Brain microvascular endothelial cell (primary cell): ENCODE measurements at regions not wholly inside any gene's neighbourhood (a gene's known extent, or its start where the extent isn't known, plus 50 kb on each side); places are given as distances from the start of the nearest gene placed in this dataset.

ENCODE experiments used
- DNase-seq: peaks from one replicate; pipeline ENCODE4 v3.0.0-alpha.2; 2020
- H3K27ac ChIP-seq: fragments of 250-450 bp; sonication (Bioruptor Pico); 2 replicates; pipeline ENCODE4 v1.5.1; 2020; ENCODE audit warnings: mild to moderate bottlenecking, moderate library complexity
- H3K27me3 ChIP-seq: fragments of 250-450 bp; sonication (Bioruptor Pico); replicated peaks from 2 replicates; pipeline ENCODE4 v1.5.1; 2020; ENCODE audit warnings: mild to moderate bottlenecking
- H3K36me3 ChIP-seq: fragments of 250-450 bp; sonication (Bioruptor Pico); replicated peaks from 2 replicates; pipeline ENCODE4 v1.5.1; 2020; ENCODE audit warnings: mild to moderate bottlenecking
- H3K4me3 ChIP-seq: 2 replicates; pipeline ENCODE4 v1.5.1; 2011; ENCODE audit warnings: low read depth, mild to moderate bottlenecking, control low read depth, low read length, moderate library complexity
- in situ Hi-C: cut with HindIII; loops from 2 replicates; pipeline ENCODE4 v1.10.0; 2017; ENCODE audit warnings: low sequenced_read_pairs, low pct_ligation_motif_present
- TF ChIP-seq, protein P1 (sequence below): IDR thresholded peaks from 2 replicates; pipeline ENCODE4 v1.5.1; 2011; ENCODE audit warnings: low read depth, mild to moderate bottlenecking, moderate library complexity, low read length, control low read depth, inconsistent platforms; ENCODE audit errors: missing control alignments

DNA sequence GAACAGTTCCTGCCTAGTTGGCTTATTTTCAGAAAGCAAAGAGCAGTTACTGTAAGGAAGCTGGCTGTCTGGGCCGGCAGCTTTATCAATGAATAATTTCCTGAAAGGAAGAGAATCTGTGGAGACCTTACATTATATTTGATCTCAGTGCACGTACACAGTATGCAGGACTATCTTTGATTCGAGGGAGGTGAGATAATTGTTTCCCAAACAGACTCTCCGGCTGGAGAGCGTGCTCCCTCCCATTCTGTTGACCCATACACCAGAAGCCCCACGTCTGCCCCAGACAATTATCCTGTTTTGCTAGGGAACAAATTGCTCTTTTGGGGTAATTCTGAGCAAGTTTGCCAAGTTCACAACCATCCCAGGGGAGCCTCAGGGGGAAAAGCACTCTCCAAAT, 1115.0 kb downstream of the VRK1 start:
- Histone ChIP-seq H3K36me3 (no peaks in the 10 kb centered on the region), H3K27me3 (no peaks in the 10 kb centered on the region), H3K27ac (no peak overlapping the region), H3K4me3 (no peak overlapping the region)
- in situ Hi-C loops = no loop called here
- no peak for DNase-seq
- TF ChIP-seq, protein P1, sequence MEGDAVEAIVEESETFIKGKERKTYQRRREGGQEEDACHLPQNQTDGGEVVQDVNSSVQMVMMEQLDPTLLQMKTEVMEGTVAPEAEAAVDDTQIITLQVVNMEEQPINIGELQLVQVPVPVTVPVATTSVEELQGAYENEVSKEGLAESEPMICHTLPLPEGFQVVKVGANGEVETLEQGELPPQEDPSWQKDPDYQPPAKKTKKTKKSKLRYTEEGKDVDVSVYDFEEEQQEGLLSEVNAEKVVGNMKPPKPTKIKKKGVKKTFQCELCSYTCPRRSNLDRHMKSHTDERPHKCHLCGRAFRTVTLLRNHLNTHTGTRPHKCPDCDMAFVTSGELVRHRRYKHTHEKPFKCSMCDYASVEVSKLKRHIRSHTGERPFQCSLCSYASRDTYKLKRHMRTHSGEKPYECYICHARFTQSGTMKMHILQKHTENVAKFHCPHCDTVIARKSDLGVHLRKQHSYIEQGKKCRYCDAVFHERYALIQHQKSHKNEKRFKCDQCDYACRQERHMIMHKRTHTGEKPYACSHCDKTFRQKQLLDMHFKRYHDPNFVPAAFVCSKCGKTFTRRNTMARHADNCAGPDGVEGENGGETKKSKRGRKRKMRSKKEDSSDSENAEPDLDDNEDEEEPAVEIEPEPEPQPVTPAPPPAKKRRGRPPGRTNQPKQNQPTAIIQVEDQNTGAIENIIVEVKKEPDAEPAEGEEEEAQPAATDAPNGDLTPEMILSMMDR = no peak

DNA sequence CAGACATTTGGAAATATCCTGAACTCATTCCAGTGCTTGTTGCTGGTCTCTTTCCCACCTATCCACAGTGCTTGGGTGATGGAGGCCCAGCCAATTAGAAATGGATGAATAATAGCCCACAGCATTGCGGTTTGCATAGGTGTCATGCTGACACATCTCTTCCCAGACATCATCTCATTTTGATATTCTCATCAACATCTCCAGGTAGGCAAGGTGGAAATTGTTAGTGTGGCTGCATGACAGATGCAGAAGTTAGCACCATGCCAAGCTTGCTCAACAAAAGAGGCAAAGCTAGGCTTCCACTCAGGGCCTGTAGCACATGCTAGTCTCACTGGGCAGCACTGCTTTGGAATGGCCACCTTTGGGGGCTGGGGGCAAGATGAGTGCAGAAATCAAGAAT, 1118.9 kb downstream of the VRK1 start:
- in situ Hi-C loops = no loop called here
- H3K27me3 ChIP-seq = no peaks in the 10 kb centered on the region
- no peak overlapping the region for H3K4me3 ChIP-seq
- TF ChIP-seq, protein P1 = no peak
- H3K27ac ChIP-seq = no peak overlapping the region
- H3K36me3 ChIP-seq = no peaks in the 10 kb centered on the region
- no peak for DNase-seq

DNA sequence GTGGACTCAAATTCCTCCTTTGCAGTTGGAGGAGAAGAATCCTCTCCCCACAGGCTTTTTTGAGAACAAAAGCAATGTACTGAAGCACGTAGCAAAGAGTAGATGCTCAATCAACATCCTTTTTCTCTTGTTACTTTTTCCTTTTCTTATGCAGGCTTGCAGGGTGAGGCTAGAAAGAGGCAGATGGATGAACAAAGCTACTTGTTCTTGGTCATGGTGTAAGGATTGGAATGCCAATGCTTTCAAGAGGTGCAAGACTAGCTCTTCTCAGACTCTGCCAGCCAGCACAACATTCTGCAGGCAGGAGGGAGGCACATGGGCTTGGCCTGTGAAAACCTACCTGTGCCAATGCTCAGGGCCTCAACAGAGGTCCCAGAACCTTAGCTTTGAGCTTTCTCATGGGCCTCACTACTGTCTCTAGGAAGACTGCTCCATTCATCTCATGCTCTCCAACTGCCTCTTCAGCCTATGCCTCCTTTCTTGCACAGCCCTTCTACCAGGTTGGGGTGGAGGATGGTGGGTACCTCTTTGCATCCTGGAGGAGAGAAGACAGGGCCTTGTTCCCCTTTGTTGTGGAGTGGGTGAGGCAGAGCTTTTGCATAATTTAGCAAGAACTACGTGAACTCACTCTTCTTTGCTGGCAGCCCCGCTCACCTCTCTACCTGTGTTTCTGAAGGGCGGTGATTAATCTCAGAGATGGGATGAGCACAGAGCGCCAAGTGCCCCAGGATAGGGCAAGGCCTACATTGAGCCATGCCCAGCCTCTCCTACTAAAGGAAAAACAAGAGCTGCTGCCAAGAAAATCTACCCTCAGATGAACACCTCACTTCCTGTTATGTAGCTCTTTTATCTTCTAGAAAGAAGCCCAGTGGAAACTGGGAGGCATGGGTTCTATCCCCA, 1119.7 kb downstream of the VRK1 start:
- no peaks in the 10 kb centered on the region for H3K36me3 ChIP-seq
- in situ Hi-C loops = no loop called here
- H3K4me3 ChIP-seq = no peak overlapping the region
- no peaks in the 10 kb centered on the region for H3K27me3 ChIP-seq
- no peak overlapping the region for H3K27ac ChIP-seq
- no peak for DNase-seq
- TF ChIP-seq, protein P1 = no peak

DNA sequence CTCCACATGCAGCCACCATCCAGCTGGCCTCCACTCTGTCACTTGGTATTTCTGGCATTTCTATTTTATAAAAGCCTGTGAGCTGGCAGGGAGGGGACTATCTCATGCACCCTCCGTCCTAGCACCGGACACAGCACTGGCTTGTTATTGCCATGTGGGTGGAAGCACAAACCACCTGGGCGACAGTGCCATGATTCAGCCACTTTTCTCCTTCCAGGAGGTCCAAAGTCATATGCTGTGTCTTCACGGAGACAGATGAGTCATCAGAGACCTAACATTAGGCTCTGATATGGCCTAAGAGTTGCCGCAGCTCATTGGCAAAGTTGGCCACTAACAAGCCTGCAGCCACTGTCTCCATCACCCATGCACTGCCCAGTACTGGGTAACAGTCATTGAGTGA, 1123.0 kb downstream of the VRK1 start:
- no peaks in the 10 kb centered on the region for H3K27me3 ChIP-seq
- TF ChIP-seq, protein P1 = no peak
- H3K4me3 ChIP-seq = no peak overlapping the region
- no peak for DNase-seq
- no peaks in the 10 kb centered on the region for H3K36me3 ChIP-seq
- in situ Hi-C loops = no loop called here
- no peak overlapping the region for H3K27ac ChIP-seq

DNA sequence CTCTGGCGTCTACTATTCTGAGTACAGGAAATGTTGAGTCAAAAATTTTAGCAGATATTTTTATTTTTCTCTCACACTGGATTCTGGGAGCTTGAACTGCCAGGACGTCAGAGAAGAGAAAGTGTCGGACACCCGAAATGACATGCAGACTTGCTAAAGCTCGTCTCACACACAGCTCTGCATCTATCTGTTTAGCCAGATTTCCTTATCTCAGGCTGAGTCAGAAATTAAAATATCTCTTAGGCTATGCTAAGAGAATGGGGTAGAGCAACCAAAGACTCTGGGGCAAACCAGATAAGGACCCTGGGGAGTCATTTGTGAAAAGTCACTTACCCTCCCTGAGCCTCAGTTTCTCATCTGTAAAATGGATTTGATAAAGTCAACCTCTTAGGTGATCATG, 1124.1 kb downstream of the VRK1 start:
- in situ Hi-C loops = no loop called here
- Histone ChIP-seq H3K36me3 (no peaks in the 10 kb centered on the region), H3K4me3 (no peak overlapping the region), H3K27me3 (no peaks in the 10 kb centered on the region), H3K27ac (no peak overlapping the region)
- no peak for DNase-seq
- TF ChIP-seq, protein P1 = no peak
